ENCODE measurements at regions not wholly inside any gene's neighbourhood (a gene's known extent, or its start where the extent isn't known, plus 50 kb on each side); places are given as distances from the start of the nearest gene placed in this dataset.

- no peak for DNase-seq
These were observed 550.7 kb downstream of the SLC6A15 start for GRCh38 chr12:84361651-84362551.

DNA sequence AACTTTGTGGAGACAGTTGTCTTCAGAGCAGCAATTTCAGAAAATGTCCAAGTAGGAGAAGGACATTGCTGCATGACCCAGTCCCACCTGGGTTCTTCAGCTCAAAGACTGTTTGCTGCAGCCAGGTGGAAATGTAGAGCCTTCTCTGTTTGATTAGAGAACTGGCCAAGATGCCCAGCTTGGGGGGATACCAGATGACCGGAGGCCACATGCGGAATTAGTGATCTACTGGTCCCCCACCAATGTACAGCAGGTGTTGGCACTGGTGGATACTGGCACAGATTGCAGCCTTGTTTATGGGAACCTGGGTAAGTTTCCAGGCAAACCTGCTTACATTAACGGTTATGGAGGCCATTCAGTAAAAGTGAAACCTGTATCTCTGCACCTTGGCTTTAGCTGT is 555.3 kb downstream of the SLC6A15 start:
- DNase-seq = no peak

DNA sequence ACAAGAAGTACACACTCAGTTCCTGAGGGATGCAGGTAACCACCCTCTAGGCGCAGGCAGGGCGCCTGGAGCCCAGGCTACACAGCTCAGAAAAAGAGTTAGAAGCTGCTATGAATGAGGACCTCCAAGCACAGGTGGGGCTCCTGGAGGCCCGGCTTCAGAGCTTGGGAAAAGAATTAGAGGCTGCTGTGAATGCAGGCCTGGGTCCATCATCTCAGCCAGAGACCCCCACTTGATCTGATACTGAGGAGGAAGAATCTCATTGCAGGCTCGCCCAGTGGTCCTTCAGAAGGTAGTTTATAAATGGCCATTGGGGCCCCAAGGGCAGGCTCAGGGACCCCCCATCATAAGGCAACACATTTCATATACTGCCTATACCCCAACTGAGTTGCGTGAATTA is 556.4 kb downstream of the SLC6A15 start:
- DNase-seq = no peak

DNA sequence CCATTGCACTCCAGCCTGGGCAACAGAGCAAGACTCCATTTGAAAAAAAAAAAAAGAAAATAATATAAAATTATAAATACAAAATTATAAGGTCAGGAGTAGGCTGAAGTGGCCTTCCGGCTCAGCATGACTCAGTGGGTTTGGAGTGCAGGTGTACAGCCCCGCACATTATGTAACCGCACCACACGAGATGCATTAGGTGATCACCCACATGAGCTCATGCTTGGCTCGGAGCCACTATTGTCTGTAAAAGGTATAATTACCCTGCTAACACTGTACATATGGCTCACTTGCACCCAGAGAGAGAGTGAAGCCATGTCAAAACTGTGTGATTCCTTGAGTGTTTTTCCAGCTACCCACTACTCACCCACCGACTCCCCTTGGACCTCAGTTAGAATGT is 557.0 kb downstream of the SLC6A15 start:
- no peak for DNase-seq

GRCh38 chr12:84348582-84348981 is 564.0 kb downstream of the SLC6A15 start:
- no peak for DNase-seq

GRCh38 chr12:84341467-84342193 is 571.0 kb downstream of the SLC6A15 start:
- no peak for DNase-seq

GRCh38 chr12:84336231-84336630 is 576.4 kb downstream of the SLC6A15 start:
- no peak for DNase-seq

DNA sequence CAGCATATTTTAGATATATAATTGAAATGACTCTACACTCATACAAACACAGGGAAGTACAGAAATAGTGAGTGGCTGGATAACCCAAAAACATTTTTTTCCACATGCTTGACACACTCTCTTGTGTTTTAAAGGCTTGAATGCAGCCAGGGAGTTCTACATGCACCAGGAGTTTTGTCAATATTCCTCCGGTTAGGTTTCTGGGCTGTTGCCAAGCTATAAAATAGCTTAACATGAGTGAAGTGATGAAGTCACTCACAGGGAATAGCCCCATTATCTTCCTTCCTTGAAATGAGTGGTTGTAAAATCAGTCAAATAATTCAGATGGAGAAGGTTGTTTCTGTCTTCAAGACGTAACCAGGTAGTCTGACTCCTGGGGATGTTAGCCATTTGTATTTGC is 582.7 kb downstream of the SLC6A15 start:
- DNase-seq = no peak

DNA sequence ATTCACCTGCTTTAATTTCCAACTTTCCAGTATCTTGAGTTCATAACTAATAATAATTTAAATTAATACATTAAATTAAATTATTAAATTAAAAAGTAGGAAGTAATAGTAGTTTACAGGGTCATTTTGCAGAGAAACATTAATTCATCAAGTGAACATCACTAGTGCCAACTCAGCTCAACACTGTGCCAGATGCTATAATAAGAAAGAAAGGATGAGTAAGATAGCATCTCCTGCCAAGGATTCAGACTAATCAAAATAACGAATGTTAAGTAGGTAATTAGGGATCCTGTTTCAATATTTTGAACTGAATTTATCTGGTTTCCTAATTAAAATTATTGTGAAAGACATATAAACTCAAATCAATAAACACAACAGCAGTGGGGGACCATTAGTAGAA is 596.7 kb downstream of the SLC6A15 start:
- no peak for DNase-seq

GRCh38 chr12:84313323-84313675 is 599.3 kb downstream of the SLC6A15 start:
- DNase-seq = no peak

DNA sequence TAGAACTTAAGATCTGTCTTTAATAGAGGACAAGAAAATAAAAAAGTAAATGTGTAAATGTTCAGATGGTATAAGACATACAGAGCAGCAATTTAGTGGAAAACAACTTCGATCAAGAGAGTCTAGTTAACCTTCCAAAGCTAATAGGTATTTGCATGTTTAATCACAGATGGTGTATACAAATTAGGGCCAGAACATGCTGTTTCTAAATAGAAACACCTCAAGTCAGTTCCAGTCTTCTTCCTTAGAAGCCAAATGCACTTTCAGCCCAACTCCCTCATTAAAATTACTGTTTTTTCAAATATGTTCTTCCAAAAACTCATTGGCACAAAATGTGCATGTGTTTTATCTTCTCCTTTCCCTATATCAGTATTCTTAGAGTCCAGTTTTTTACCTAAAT is 604.4 kb downstream of the SLC6A15 start:
- DNase-seq = no peak

GRCh38 chr12:84305144-84305543 is 607.5 kb downstream of the SLC6A15 start:
- DNase-seq = no peak

DNA sequence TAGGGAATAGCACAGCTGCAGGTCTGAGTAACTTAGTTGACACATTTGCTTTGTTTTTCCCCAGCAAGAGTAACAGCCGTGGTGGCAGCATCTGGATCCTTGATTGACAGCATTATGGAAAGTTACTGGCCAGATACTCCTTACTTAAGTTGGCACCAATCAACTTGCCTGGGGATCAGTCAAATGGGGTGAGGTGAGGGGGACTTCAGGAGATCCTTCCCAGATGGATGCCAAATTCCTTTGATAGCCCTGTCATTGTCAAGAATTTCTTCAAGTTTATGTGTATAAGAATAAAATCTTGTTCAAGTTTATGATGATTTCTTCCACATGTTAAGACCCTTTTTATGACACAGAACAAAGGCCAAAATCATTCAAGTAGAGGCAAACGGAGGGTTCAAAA is 618.4 kb downstream of the SLC6A15 start:
- no peak for DNase-seq

- DNase-seq = no peak
These were observed 622.4 kb downstream of the SLC6A15 start for GRCh38 chr12:84290168-84290567.

GRCh38 chr12:84277986-84278385 is 634.6 kb downstream of the SLC6A15 start:
- DNase-seq = no peak

GRCh38 chr12:84276215-84276614 is 636.4 kb downstream of the SLC6A15 start:
- no peak for DNase-seq

DNA sequence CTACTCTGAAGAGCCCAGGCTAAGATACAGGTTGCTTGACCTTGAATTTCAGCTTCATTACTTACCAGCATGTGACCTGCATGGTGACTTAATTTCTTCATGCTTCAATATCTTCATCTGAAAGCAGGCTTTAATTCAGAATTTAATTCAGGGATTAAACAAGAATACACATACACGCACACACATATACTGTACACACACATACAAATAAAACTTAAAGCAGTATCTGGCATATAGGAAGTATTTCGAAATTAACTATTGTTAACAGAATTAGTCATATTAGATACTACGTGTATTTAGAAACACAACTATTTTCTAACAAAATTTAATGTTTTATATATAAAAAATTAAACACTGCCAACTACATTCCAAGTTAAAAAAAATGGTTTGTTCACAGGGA is 640.3 kb downstream of the SLC6A15 start:
- DNase-seq = no peak

GRCh38 chr12:84270470-84271140 is 642.0 kb downstream of the SLC6A15 start:
- no peak for DNase-seq

DNA sequence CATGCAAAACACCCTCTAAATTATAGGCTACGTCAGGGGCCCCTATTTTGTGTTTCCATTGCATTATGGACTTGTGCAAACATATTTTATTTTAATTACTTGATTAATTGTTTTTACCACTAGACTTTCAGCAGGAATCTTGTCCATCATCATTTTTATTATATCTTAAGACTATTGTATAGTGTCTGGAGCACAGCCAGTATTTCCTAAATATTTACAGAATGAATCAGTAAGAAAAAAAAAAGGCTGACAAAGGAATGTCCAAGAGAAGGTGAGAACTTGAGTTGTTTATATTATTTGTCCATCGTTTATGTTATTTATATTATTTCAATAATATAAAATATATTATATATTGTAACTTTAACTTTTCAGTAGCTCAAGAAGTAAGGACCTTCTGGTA is 664.7 kb downstream of the SLC6A15 start:
- no peak for DNase-seq

GRCh38 chr12:84243686-84244085 is 668.9 kb downstream of the SLC6A15 start:
- DNase-seq = no peak

DNA sequence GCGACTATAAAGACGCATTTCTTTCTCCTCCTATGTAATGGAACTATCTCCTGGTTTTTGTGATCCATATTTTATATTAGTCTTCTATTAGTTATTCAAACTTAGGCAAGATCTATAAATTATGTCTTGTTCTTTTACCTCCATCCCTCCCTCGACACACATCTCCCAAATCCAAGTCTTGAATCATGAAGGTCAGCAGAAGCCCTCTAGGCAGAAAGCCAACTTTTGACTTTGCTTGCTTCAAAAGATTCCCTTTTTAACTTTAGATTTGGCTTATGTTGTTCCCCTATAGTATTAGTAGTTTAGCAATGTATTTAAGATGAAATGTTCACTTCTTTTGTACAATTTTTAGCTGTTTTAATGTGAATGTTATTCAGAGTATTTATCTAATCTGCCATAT is 689.8 kb downstream of the SLC6A15 start:
- DNase-seq = no peak

DNA sequence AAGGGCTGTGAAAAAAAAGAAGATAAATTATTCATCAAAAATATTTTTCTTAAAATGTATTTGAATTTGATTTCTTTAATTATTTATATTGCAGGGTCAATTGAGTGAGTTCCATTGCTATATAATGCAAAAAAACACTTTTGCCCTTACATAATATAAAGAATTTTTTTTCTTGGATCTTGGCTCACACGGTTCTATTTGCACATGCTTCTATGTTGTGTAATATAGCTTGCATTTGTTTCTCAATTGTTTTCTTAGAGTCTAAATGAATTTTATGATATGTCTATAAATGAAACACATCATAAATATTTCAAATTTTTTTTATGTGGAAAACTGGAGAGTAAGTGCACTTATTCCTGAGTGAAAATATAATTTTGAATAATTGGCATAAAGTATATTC is 694.2 kb downstream of the SLC6A15 start:
- DNase-seq = no peak

DNA sequence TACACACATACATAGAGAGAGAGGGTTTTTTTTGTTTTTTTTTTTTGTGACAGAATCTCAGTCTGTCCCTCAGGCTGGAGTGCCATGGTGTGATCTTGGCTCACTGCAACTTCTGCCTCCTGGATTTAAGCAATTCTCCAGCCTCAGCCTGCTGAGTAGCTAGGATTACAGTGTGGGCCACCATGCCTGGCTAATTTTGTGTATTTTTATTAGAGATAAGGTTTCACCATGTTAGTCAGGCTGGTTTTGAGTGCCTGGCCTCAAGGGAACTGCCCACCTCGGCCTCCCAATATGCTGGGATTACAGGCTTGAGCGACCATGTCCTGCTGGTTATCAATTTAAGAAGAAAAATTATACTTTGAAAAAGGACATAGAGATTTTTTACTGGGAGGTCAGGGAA is 710.6 kb downstream of the SLC6A15 start:
- no peak for DNase-seq
